GM20000 (cell line): ENCODE measurements at regions not wholly inside any gene's neighbourhood (a gene's known extent, or its start where the extent isn't known, plus 50 kb on each side); places are given as distances from the start of the nearest gene placed in this dataset.

Experiments
- DNase-seq: peaks from one replicate; pipeline ENCODE4 v3.0.0; 2012; ENCODE audit warnings: low spot score
- TF ChIP-seq, protein P1 (sequence below): IDR thresholded peaks from 2 replicates; pipeline ENCODE4 v1.5.1; 2012; ENCODE audit warnings: mild to moderate bottlenecking, control low read depth; ENCODE audit errors: extremely low read depth, missing control alignments

DNA sequence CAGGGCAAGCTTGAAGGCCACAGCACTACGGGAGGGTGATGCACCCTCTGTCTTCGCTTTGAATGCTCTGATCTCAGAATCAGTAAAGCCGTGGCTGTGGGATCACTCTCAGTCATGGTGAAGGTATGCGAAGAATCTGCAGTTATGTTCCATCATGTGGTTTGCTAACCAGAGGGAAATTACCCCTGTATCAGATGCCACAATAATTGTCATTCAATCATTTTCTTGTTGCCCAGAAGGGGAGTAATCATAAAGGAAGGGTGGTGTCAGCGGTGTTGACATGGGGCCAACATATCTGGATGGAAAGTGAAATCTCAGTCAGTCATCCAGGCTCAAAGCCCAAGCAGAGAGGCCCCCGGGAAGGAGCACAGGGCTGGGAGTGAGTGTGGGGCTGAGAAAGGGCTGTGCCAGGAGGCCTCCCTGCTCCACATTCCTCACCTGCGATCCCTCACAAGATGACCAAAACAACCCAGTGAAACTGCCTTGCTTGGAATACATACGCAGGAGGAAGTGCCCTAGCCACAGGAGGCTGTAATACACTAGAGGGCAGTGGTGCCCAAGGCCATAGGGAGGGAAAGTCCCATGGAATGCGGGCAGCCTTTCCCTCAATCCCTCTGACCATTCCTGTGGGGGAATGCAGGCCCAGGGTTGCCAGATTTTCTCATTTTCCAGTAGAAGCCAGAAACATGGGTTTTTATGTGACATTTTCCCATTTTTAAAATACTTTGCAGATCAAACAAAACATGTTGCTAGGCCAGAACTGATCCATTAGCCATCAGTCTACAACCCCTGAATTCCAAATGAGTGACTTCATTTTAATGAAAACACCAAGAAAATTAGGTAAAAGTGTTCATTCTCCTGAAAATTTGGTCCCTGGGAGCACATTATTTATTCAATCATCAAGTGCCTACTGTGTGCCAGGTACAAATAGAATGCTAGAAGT is 95.7 kb upstream of the VANGL1 start:
- TF ChIP-seq, protein P1, sequence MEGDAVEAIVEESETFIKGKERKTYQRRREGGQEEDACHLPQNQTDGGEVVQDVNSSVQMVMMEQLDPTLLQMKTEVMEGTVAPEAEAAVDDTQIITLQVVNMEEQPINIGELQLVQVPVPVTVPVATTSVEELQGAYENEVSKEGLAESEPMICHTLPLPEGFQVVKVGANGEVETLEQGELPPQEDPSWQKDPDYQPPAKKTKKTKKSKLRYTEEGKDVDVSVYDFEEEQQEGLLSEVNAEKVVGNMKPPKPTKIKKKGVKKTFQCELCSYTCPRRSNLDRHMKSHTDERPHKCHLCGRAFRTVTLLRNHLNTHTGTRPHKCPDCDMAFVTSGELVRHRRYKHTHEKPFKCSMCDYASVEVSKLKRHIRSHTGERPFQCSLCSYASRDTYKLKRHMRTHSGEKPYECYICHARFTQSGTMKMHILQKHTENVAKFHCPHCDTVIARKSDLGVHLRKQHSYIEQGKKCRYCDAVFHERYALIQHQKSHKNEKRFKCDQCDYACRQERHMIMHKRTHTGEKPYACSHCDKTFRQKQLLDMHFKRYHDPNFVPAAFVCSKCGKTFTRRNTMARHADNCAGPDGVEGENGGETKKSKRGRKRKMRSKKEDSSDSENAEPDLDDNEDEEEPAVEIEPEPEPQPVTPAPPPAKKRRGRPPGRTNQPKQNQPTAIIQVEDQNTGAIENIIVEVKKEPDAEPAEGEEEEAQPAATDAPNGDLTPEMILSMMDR = peak; percentile 26
- DNase-seq = no peak

DNA sequence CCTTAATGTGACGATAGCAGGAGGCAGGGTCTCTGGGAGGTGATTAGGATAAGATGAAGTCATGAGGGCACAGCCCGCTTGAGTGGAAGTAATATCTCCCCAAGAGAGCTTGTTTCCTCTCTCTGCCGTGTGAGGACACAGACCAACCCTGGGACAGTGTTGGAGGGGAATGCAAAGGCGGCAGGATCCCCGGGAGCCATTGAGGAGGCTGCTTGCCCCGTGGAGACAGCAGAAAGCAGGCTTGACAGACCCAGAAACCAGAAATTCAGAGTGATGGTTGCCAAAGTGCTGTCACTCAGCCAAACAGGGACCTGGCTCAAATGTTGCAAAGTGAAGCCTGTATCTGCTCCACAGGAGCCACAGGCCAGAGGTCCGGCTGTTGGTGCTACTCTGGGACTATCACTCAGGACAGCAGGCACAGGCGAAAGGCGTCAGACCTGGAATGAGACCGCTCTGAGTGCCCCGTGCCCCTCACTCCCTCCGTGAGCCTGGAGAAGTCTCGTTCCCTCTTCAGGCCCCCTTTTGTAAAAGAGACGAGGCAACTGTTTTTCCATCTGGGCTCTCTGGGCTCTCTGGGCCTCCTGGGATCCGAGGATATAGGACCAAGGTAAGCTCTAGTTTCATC is 96.6 kb upstream of the VANGL1 start:
- TF ChIP-seq, protein P1 = no peak
- no peak for DNase-seq

DNA sequence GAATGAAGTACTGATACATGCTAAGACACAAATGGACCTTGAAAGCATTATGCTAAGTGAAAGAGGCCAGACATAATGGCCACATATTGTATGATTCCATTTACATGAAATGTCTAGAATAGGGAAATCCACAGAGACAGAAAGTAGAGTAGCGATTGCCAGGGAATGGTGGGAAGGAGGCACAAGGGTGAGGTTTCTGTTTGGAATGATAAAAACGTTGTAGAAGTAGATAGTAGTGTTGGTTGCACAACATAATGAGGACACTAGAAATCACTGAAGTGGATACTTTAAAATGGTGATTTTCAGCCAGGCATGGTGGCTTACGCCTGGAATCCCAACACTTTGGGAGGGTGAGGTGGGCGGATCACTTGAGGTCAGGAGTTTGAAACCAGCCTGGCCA is 97.6 kb upstream of the VANGL1 start:
- TF ChIP-seq, protein P1 = no peak
- no peak for DNase-seq

DNA sequence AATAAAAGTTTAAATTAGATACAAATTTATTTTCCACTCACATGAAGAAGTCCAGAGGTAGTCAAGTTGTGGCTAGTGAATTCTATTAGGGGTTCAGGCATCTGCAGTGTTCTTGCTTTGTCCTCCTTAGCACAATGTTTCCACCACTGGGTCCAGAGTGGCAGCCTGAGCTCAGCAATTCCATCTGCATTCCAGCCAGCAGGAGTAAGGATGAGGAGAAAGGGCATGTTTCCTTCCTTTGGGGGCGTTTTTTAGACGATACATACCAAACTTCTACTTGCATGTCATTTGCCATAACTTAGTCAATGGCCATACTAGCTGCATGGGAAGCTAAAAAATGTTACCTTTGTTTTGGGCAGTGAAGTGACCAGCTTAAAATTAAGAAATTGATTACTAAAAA is 98.5 kb upstream of the VANGL1 start:
- no peak for DNase-seq
- TF ChIP-seq, protein P1 = no peak

DNA sequence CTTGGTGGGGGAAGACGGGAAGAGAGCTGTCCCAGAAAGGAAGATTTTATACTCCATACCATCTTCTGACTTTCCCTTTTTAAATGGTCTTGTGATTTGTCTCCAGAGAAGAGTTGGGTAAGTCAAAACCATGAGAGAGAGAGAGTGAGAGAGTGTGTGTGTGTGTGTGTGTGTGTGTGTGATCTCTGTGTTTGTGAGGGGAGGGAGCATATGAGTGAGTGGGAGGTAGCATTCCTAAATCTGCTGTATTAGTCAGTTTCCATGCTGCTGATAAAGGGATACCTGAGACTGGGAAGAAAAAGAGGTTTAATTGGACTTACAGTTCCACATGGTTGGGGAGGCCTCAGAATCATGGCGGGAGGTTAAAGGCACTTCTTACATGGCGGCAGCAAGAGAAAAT is 102.0 kb upstream of the VANGL1 start:
- no peak for DNase-seq
- TF ChIP-seq, protein P1 = no peak

DNA sequence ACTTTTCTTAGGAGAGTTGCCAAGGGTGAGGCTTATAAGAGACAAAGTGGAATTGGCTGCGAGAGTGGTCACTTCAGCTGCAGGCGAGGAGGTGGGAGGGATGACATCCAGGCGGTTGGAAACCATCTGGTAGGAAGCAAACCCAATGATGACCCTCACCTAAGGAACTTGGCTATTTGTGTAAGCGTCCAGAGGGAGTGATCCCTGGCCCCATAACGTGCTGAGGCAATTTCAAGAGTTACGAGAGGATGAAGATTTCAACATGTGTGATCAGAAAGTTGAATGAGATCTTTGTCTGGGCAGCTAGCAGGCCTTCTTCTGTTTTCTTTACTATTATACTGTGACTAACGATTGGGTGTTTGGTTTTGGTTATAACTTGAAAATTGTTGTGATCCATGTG is 102.7 kb upstream of the VANGL1 start:
- TF ChIP-seq, protein P1 = no peak
- no peak for DNase-seq

DNA sequence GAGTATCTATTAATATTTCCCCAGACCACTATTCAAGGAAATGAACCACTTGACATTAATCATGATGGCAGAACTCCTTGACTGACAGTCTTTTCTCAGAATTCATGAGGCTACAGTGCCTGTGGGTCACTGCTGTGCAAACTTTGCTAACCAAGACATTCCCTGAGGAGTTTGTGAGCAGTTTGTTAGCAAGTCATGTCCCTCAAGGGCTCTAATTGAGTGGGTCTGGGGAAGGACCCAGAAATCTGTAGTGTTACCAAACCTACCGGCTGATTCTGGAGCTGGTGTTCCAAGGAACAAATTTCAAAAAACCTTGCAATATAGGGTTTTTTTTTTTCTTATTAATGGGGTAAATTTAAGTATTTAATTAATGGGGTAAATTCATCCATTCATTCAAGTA is 103.2 kb upstream of the VANGL1 start:
- TF ChIP-seq, protein P1 = no peak
- no peak for DNase-seq
